RWPE2 (cell line): ENCODE measurements at regions not wholly inside any gene's neighbourhood (a gene's known extent, or its start where the extent isn't known, plus 50 kb on each side); places are given as distances from the start of the nearest gene placed in this dataset.
A peak's percentile ranks its signal among the peaks of the same experiment; 100 is the strongest.
"Not testable (repeated sequence)": the region's sequence is repeated elsewhere in the genome, so short reads cannot be mapped to it uniquely, and the experiment has no call there.

Source experiments
- ATAC-seq: fragments of 200-7000 bp; cut with Tn5 transposase; 3 replicates; pipeline ENCODE4 v1.9.1; 2021; ENCODE audit warnings: low read depth
- DNase-seq: peaks from one replicate; pipeline ENCODE4 v3.0.0-alpha.2; 2020; ENCODE audit warnings: low spot score
- H3K27ac ChIP-seq: fragments of 450-650 bp; 2 replicates; pipeline ENCODE4 v1.5.1; 2017; ENCODE audit warnings: mild to moderate bottlenecking; ENCODE audit not compliant: poor library complexity, severe bottlenecking
- H3K27me3 ChIP-seq: fragments of 250-450 bp; sonication (Bioruptor Pico); 2 replicates; pipeline ENCODE4 v1.5.1; 2021; ENCODE audit warnings: mild to moderate bottlenecking, moderate library complexity; ENCODE audit not compliant: insufficient read depth, poor library complexity, severe bottlenecking
- H3K36me3 ChIP-seq: fragments of 250-450 bp; sonication (Bioruptor Pico); 2 replicates; pipeline ENCODE4 v1.5.1; 2020; ENCODE audit warnings: low read depth, mild to moderate bottlenecking, moderate library complexity
- H3K4me1 ChIP-seq: fragments of 250-450 bp; sonication (Bioruptor Pico); 2 replicates; pipeline ENCODE4 v1.5.1; 2021; ENCODE audit warnings: mild to moderate bottlenecking, moderate library complexity; ENCODE audit not compliant: insufficient read depth, poor library complexity, severe bottlenecking
- H3K4me3 ChIP-seq: fragments of 250-450 bp; sonication (Bioruptor Pico); 2 replicates; pipeline ENCODE4 v1.5.1; 2021; ENCODE audit warnings: mild to moderate bottlenecking, moderate library complexity; ENCODE audit not compliant: severe bottlenecking
- H3K9me3 ChIP-seq: fragments of 250-450 bp; sonication (Bioruptor Pico); 2 replicates; pipeline ENCODE4 v1.5.1; 2021; ENCODE audit warnings: mild to moderate bottlenecking, moderate library complexity; ENCODE audit not compliant: severe bottlenecking
- CTCF ChIP-seq: fragments of 450-650 bp; IDR thresholded peaks from one replicate; pipeline ENCODE4 v1.5.1; 2017; ENCODE audit warnings: mild to moderate bottlenecking, moderate library complexity; ENCODE audit not compliant: poor library complexity, severe bottlenecking

- Histone ChIP-seq H3K36me3 (no peaks in the 10 kb centered on the region), H3K9me3 (no peaks in the 10 kb centered on the region), H3K4me3 (no peak overlapping the region), H3K27ac (peak overlapping the region; percentile 71), H3K4me1 (peaks cover 26% of the 10 kb centered on the region), H3K27me3 (no peaks in the 10 kb centered on the region)
- DNase-seq (no peak), ATAC-seq (no peak)
- no peak for TF ChIP-seq CTCF
Observed at GRCh38 chr10:32140403-32140802, 84.2 kb upstream of the KIF5B start.

- Histone ChIP-seq H3K4me1 (peaks cover 26% of the 10 kb centered on the region), H3K36me3 (no peaks in the 10 kb centered on the region), H3K9me3 (no peaks in the 10 kb centered on the region), H3K27ac (peak overlapping the region; percentile 71), H3K4me3 (no peak overlapping the region), H3K27me3 (no peaks in the 10 kb centered on the region)
- peak; percentile 92 for DNase-seq
- TF ChIP-seq CTCF = peak; percentile 46
- ATAC-seq = peak; percentile 91
Observed at GRCh38 chr10:32139223-32140073, 83.2 kb upstream of the KIF5B start.

DNA sequence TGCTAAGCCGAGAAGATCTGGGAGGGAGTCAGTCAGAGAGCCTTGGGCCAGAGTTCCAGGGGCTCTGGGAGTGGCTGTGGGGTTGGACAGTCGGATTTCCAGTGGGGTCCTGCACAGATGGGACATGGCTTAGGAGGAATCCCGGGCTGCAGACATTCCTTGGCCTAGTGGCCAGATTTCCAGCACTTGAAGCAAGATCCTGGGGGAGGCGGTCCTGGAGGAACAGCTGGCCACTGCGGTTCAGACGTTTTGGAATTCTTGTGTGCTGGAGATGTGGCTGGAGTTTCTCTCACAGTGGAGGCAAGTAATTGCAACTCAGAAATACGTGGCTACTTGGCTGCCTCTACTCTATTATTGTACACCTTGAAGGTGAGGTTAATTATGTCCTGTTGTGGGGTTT is 80.7 kb upstream of the KIF5B start:
- not testable (repeated sequence) for H3K4me3 ChIP-seq, ATAC-seq, DNase-seq, H3K36me3 ChIP-seq, H3K9me3 ChIP-seq, H3K27ac ChIP-seq, H3K27me3 ChIP-seq
- H3K4me1 ChIP-seq = peaks cover 16% of the 10 kb centered on the region

DNA sequence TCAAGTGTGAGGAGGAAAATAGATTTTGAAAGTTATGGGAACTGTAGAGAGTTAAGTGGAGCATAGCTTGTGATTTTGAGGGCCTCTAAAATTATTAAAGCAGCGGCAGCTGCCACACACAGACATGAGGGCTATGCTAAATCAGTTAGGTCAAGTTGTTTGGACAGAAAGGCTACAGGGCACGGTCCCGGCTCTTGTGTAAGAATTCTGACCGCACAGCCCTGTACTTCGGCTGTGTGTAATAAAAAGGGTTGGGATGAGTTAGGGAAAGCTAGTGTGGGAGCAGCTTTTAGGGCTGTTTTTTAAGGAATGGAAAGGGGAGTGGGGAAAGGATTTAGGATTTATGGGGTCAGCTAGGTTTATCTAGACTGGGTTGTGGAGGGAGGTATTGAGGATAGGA is 79.6 kb upstream of the KIF5B start:
- H3K27me3 ChIP-seq, DNase-seq, H3K36me3 ChIP-seq, H3K4me3 ChIP-seq, H3K27ac ChIP-seq, ATAC-seq, H3K9me3 ChIP-seq: not testable (repeated sequence)
- H3K4me1 ChIP-seq = peaks cover 18% of the 10 kb centered on the region

- H3K27ac ChIP-seq = no peak overlapping the region
- TF ChIP-seq CTCF = no peak
- H3K27me3 ChIP-seq = no peaks in the 10 kb centered on the region
Observed at GRCh38 chr10:32132357-32132946, 76.2 kb upstream of the KIF5B start.

More at GRCh38 chr10:32132357-32132946, 76.2 kb upstream of the KIF5B start:
- H3K9me3 ChIP-seq = no peaks in the 10 kb centered on the region
- no peak overlapping the region for H3K4me3 ChIP-seq
- ATAC-seq (no peak), DNase-seq (no peak)
- no peaks in the 10 kb centered on the region for H3K36me3 ChIP-seq
- peaks cover 7% of the 10 kb centered on the region for H3K4me1 ChIP-seq
